CD4-positive, alpha-beta T cell (primary cell): ENCODE measurements at regions not wholly inside any gene's neighbourhood (a gene's known extent, or its start where the extent isn't known, plus 50 kb on each side); places are given as distances from the start of the nearest gene placed in this dataset.

Experiments used
- ATAC-seq: fragments of 200-7000 bp; cut with Tn5 transposase; one replicate; pipeline ENCODE4 v1.10.0; 2022; ENCODE audit warnings: mild to moderate bottlenecking; ENCODE audit not compliant: poor library complexity
- CTCF ChIA-PET: fragments of 350-600 bp; sonication (Branson Sonifier 250); formaldehyde crosslinking; loops from one replicate; lab custom pipeline; 2021; ENCODE audit warnings: antibody characterized with exemption, inconsistent platforms; lab: Charles Lee
- POLR2A ChIA-PET: fragments of 350-600 bp; sonication (Branson Sonifier 250); formaldehyde crosslinking; loops from one replicate; lab custom pipeline; 2021; ENCODE audit warnings: antibody characterized with exemption, inconsistent platforms; lab: Charles Lee
- DNase-seq, 14 experiments: peaks; one replicate each; pipeline ENCODE4 v3.0.0-alpha.2; 2013 to 2020; ENCODE audit warnings: mixed read lengths in 2 of 14
- H3K27ac ChIP-seq, 2 donors: one replicate each; pipeline versions ENCODE4 v1.5.1 to v1.7.0; 2013; ENCODE audit warnings: low read length in 2 of 2, low read depth in 1 of 2, mild to moderate bottlenecking in 1 of 2
- H3K27me3 ChIP-seq, 2 experiments: 1 replicate in 1 of 2; 2 replicates in 1 of 2; pipeline versions ENCODE4 v1.6.1 to v1.7.0; 2013; ENCODE audit warnings: low read length in 2 of 2, control low read depth in 1 of 2, mild to moderate bottlenecking in 1 of 2, moderate library complexity in 1 of 2; ENCODE audit not compliant: insufficient read depth in 2 of 2, control insufficient read depth in 1 of 2
- H3K36me3 ChIP-seq: one replicate; pipeline ENCODE4 v1.6.1; 2013; ENCODE audit warnings: low read length, control low read depth; ENCODE audit not compliant: insufficient read depth
- H3K4me1 ChIP-seq: one replicate; pipeline ENCODE4 v1.6.1; 2013; ENCODE audit warnings: low read length, control low read depth; ENCODE audit not compliant: insufficient read depth
- H3K4me3 ChIP-seq: one replicate; pipeline ENCODE4 v1.5.1; 2013; ENCODE audit warnings: mild to moderate bottlenecking, low read length, moderate library complexity
- H3K9me3 ChIP-seq, 2 experiments: 1 replicate in 1 of 2; 2 replicates in 1 of 2; pipeline versions ENCODE4 v1.6.1 to v1.7.0; 2013; ENCODE audit warnings: low read length in 2 of 2, mild to moderate bottlenecking in 2 of 2, control low read depth in 1 of 2, moderate library complexity in 1 of 2; ENCODE audit not compliant: control insufficient read depth in 1 of 2, insufficient read depth in 1 of 2
- H3K27ac Mint-ChIP-seq: one replicate; pipeline ENCODE4 v1.8.0; 2020; ENCODE audit warnings: mixed read lengths
- H3K27me3 Mint-ChIP-seq: one replicate; pipeline ENCODE4 v1.8.0; 2021; ENCODE audit warnings: mixed read lengths
- H3K36me3 Mint-ChIP-seq: one replicate; pipeline ENCODE4 v1.8.0; 2021; ENCODE audit warnings: low read depth, mixed read lengths
- H3K4me1 Mint-ChIP-seq: one replicate; pipeline ENCODE4 v1.8.0; 2021; ENCODE audit warnings: low read depth, mixed read lengths
- H3K4me3 Mint-ChIP-seq: one replicate; pipeline ENCODE4 v1.8.0; 2020; ENCODE audit warnings: mild to moderate bottlenecking, mixed read lengths
- H3K9me3 Mint-ChIP-seq: one replicate; pipeline ENCODE4 v1.8.0; 2020; ENCODE audit warnings: mixed read lengths
- CTCF ChIP-seq: fragments of 200-600 bp; IDR thresholded peaks from one replicate; pipeline ENCODE4 v1.8.0; 2022; ENCODE audit warnings: antibody characterized with exemption, mild to moderate bottlenecking
- intact Hi-C, 2 experiments: fragments of 100-400 bp; cut with DNase I in 1 of 2; cut with micrococcal nuclease in 1 of 2; formaldehyde crosslinking; loops; one replicate each; pipeline versions ENCODE4 v1.15.1 to v1.9.0; 2023 to 2025; cut with DNase I, micrococcal nuclease

GRCh38 chr13:84870190-84870589, 929.0 kb downstream of the SLITRK6 start:
- Mint-ChIP-seq H3K27me3 (no peaks in the 10 kb centered on the region), H3K36me3 (no peaks in the 10 kb centered on the region), H3K9me3 (peaks cover 2% of the 10 kb centered on the region), H3K4me1 (no peaks in the 10 kb centered on the region), H3K27ac (no peak overlapping the region), H3K4me3 (no peak overlapping the region)
- Histone ChIP-seq H3K4me1 (no peaks in the 10 kb centered on the region), H3K9me3 (no peaks in the 10 kb centered on the region), H3K4me3 (no peak overlapping the region), H3K27ac (no peak overlapping the region), H3K27me3 (no peaks in the 10 kb centered on the region), H3K36me3 (no peaks in the 10 kb centered on the region)
- ATAC-seq = no peak
- no peak for TF ChIP-seq CTCF
- intact Hi-C loops = no loop called here
- CTCF ChIA-PET = no interaction called here
- POLR2A ChIA-PET = no interaction called here
- DNase-seq = no peak

- no peaks in the 10 kb centered on the region for H3K9me3 ChIP-seq
- ChIA-PET POLR2A (no interaction called here), CTCF (no interaction called here)
- TF ChIP-seq CTCF = no peak
- no peaks in the 10 kb centered on the region for H3K27me3 ChIP-seq
- ATAC-seq = no peak
- Mint-ChIP-seq H3K4me1 (no peaks in the 10 kb centered on the region), H3K9me3 (no peaks in the 10 kb centered on the region), H3K36me3 (no peaks in the 10 kb centered on the region), H3K4me3 (no peak overlapping the region), H3K27ac (no peak overlapping the region), H3K27me3 (no peaks in the 10 kb centered on the region)
- DNase-seq = no peak
- H3K27ac ChIP-seq = no peak overlapping the region
- H3K36me3 ChIP-seq = no peaks in the 10 kb centered on the region
- no peaks in the 10 kb centered on the region for H3K4me1 ChIP-seq
- intact Hi-C loops = no loop called here
- no peak overlapping the region for H3K4me3 ChIP-seq
Measured at GRCh38 chr13:84867246-84867645, 932.0 kb downstream of the SLITRK6 start.

- ChIA-PET CTCF (no interaction called here), POLR2A (no interaction called here)
- Mint-ChIP-seq H3K36me3 (no peaks in the 10 kb centered on the region), H3K4me3 (no peak overlapping the region), H3K27ac (no peak overlapping the region), H3K27me3 (no peaks in the 10 kb centered on the region), H3K9me3 (no peaks in the 10 kb centered on the region), H3K4me1 (no peaks in the 10 kb centered on the region)
- intact Hi-C loops = no loop called here
- H3K27me3 ChIP-seq = no peaks in the 10 kb centered on the region
- TF ChIP-seq CTCF = no peak
- no peaks in the 10 kb centered on the region for H3K4me1 ChIP-seq
- no peak overlapping the region for H3K27ac ChIP-seq
- H3K36me3 ChIP-seq = no peaks in the 10 kb centered on the region
- H3K9me3 ChIP-seq = no peaks in the 10 kb centered on the region
- ATAC-seq = no peak
- DNase-seq = no peak
- H3K4me3 ChIP-seq = no peak overlapping the region
Measured at GRCh38 chr13:84865783-84866221, 933.4 kb downstream of the SLITRK6 start.
